GM18520 (cell line): ENCODE measurements at regions not wholly inside any gene's neighbourhood (a gene's known extent, or its start where the extent isn't known, plus 50 kb on each side); places are given as distances from the start of the nearest gene placed in this dataset.

ENCODE experiments used
- ATAC-seq: cut with Tn5 transposase; IDR thresholded peaks from one replicate; pipeline ENCODE4 v1.9.1; 2021; ENCODE audit not compliant: unreplicated experiment

- no peak for ATAC-seq
Observed at GRCh38 chr9:86764671-86765343, 182.5 kb downstream of the GAS1 start.

- ATAC-seq: no peak
Observed at GRCh38 chr9:86764221-86764624, 183.1 kb downstream of the GAS1 start.

- no peak for ATAC-seq
Observed at GRCh38 chr9:86763791-86764190, 183.5 kb downstream of the GAS1 start.

- ATAC-seq: no peak
Observed at GRCh38 chr9:86757382-86757720, 190.0 kb downstream of the GAS1 start.

GRCh38 chr9:86756576-86757381 lies 190.5 kb downstream of the GAS1 start:
- ATAC-seq: no peak

GRCh38 chr9:86755561-86755941 lies 191.8 kb downstream of the GAS1 start:
- ATAC-seq: no peak

GRCh38 chr9:86754581-86755560 lies 192.4 kb downstream of the GAS1 start:
- no peak for ATAC-seq

- ATAC-seq: no peak
Observed at GRCh38 chr9:86753836-86754235, 193.5 kb downstream of the GAS1 start.

- ATAC-seq: no peak
Observed at GRCh38 chr9:86752733-86753132, 194.6 kb downstream of the GAS1 start.

GRCh38 chr9:86751956-86752355 lies 195.3 kb downstream of the GAS1 start:
- ATAC-seq: no peak

GRCh38 chr9:86751207-86751606 lies 196.1 kb downstream of the GAS1 start:
- ATAC-seq: no peak

GRCh38 chr9:86749894-86750255 lies 197.4 kb downstream of the GAS1 start:
- ATAC-seq: no peak

GRCh38 chr9:86749161-86749893 lies 198.0 kb downstream of the GAS1 start:
- no peak for ATAC-seq

GRCh38 chr9:86747711-86748110 lies 199.6 kb downstream of the GAS1 start:
- no peak for ATAC-seq

GRCh38 chr9:86741311-86742208 lies 205.7 kb downstream of the GAS1 start:
- ATAC-seq: no peak

- no peak for ATAC-seq
Observed at GRCh38 chr9:86735772-86736458, 211.4 kb downstream of the GAS1 start.

- no peak for ATAC-seq
Observed at GRCh38 chr9:86734771-86735170, 212.5 kb downstream of the GAS1 start.

- ATAC-seq: no peak
Observed at GRCh38 chr9:86733929-86734328, 213.4 kb downstream of the GAS1 start.

GRCh38 chr9:86732514-86733171 lies 214.7 kb downstream of the GAS1 start:
- no peak for ATAC-seq
